Subcutaneous abdominal adipose tissue (tissue), 5 donors: ENCODE measurements at regions not wholly inside any gene's neighbourhood (a gene's known extent, or its start where the extent isn't known, plus 50 kb on each side); places are given as distances from the start of the nearest gene placed in this dataset.
"Not testable (repeated sequence)": the region's sequence is repeated elsewhere in the genome, so short reads cannot be mapped to it uniquely, and the experiment has no call there.

Experiments used
- H3K27ac ChIP-seq: one replicate; pipeline ENCODE4 v1.7.0; 2013; ENCODE audit warnings: low read depth, mild to moderate bottlenecking, inconsistent platforms, low read length, moderate library complexity
- H3K27me3 ChIP-seq, 5 donors: one replicate each; pipeline ENCODE4 v1.7.0; 2013; ENCODE audit warnings: low read length in 5 of 5, inconsistent platforms in 1 of 5; ENCODE audit not compliant: control insufficient read depth in 5 of 5, insufficient read depth in 4 of 5
- H3K36me3 ChIP-seq, 5 donors: one replicate each; pipeline ENCODE4 v1.7.0; 2013; ENCODE audit warnings: low read length in 5 of 5; ENCODE audit not compliant: control insufficient read depth in 5 of 5, insufficient read depth in 5 of 5
- H3K4me1 ChIP-seq, 5 donors: one replicate each; pipeline ENCODE4 v1.7.0; 2013; ENCODE audit warnings: low read length in 5 of 5, mild to moderate bottlenecking in 3 of 5, moderate library complexity in 1 of 5; ENCODE audit not compliant: control insufficient read depth in 5 of 5, insufficient read depth in 5 of 5
- H3K4me3 ChIP-seq, 5 donors: one replicate each; pipeline ENCODE4 v1.7.0; 2013; ENCODE audit warnings: low read length in 5 of 5, low read depth in 1 of 5
- H3K9ac ChIP-seq, 5 donors: one replicate each; pipeline ENCODE4 v1.7.0; 2013; ENCODE audit warnings: low read length in 5 of 5, mild to moderate bottlenecking in 4 of 5, moderate library complexity in 3 of 5
- H3K9me3 ChIP-seq, 5 donors: one replicate each; pipeline ENCODE4 v1.7.0; 2013; ENCODE audit warnings: low read length in 5 of 5; ENCODE audit not compliant: control insufficient read depth in 5 of 5
- donor health status: healthy.
- donor health status: healthy.
- donor health status: healthy.
- donor health status: healthy.
- donor health status: healthy.

DNA sequence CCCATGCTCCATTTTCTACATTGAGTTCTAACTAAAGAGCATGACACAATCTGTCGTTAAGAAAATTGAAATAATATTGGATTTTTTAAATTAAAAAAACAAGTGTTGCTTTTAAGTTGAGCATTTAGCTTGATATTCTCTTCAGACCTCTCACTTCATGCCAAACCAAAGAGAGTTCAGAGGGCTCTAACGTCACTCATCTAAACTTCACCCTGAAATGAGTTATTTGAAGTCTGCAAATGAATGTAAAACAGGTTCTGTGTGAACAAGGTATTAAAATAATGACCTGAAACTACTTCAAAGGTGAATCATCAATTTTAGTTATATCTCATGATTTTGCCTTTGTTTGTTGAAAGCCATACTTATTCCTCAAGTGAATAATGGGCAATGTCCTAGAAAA lies 61.8 kb downstream of the MRPL57 start:
- Histone ChIP-seq H3K27me3 (peaks cover 0 to 12% (median 3%) of the 10 kb centered on the region in 5 donors), H3K4me1 (no peaks in the 10 kb centered on the region), H3K36me3 (no peaks in the 10 kb centered on the region), H3K27ac (no peak overlapping the region), H3K9ac (no peak overlapping the region), H3K9me3 (no peaks in the 10 kb centered on the region), H3K4me3 (no peak overlapping the region)

DNA sequence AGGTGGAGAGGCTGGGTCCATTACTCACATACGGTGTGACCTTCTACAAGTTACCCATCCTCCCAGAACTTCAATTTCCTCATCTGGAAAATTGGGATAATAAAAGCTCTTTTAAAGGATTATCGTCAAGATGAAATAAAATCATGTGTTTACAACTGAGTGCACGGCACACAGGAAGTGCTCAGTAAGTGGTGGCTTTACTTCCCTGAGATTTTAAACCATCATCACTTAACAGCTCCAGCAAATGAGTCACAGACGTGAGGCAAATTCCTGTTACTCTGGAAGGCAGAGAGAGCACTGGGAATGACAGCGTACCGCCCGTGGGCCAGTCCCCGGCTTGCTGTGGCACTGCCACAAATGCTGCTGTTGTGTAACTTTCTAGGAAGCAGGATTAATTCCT lies 64.1 kb downstream of the MRPL57 start:
- Histone ChIP-seq H3K4me1 (no peaks in the 10 kb centered on the region), H3K9ac (no peak overlapping the region), H3K4me3 (no peak overlapping the region), H3K36me3 (no peaks in the 10 kb centered on the region), H3K9me3 (no peaks in the 10 kb centered on the region), H3K27me3 (peaks cover 0 to 9% (median 4%) of the 10 kb centered on the region in 5 donors), H3K27ac (no peak overlapping the region)

DNA sequence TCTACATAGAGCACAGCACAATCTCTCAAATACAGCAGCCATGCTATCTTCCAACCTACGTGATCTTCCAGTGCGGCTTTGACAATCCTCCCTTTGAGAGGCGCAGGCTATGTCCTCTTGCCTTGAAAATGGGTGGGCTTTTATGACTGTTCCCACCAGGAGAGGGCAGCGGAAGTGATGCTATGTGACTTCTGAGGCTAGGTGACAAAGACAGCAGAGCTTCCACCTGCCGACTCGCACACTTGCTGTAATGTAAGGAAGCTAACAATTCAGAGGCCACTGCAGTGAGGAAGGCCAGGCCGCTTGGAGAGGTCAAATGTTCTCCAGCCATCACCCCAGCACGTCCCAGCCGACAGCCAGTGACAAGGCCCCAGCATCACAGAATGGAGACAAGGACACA lies 65.8 kb downstream of the MRPL57 start:
- H3K9me3 ChIP-seq: no peaks in the 10 kb centered on the region
- peaks cover 0 to 9% (median 5%) of the 10 kb centered on the region in 5 donors for H3K27me3 ChIP-seq
- no peaks in the 10 kb centered on the region for H3K36me3 ChIP-seq
- H3K9ac ChIP-seq: no peak overlapping the region
- no peak overlapping the region for H3K27ac ChIP-seq
- H3K4me1 ChIP-seq: no peaks in the 10 kb centered on the region
- no peak overlapping the region for H3K4me3 ChIP-seq

GRCh38 chr13:21243045-21243897 lies 66.8 kb downstream of the MRPL57 start:
- no peaks in the 10 kb centered on the region for H3K9me3 ChIP-seq
- H3K4me3 ChIP-seq: no peak overlapping the region
- no peak overlapping the region for H3K9ac ChIP-seq
- no peak overlapping the region for H3K27ac ChIP-seq
- H3K27me3 ChIP-seq: peaks cover 0 to 9% (median 7%) of the 10 kb centered on the region in 5 donors
- no peaks in the 10 kb centered on the region for H3K36me3 ChIP-seq
- H3K4me1 ChIP-seq: no peaks in the 10 kb centered on the region

GRCh38 chr13:21243898-21244184 lies 67.4 kb downstream of the MRPL57 start:
- H3K4me3 ChIP-seq, H3K9ac ChIP-seq, H3K27me3 ChIP-seq, H3K4me1 ChIP-seq, H3K36me3 ChIP-seq, H3K9me3 ChIP-seq, H3K27ac ChIP-seq: not testable (repeated sequence)

DNA sequence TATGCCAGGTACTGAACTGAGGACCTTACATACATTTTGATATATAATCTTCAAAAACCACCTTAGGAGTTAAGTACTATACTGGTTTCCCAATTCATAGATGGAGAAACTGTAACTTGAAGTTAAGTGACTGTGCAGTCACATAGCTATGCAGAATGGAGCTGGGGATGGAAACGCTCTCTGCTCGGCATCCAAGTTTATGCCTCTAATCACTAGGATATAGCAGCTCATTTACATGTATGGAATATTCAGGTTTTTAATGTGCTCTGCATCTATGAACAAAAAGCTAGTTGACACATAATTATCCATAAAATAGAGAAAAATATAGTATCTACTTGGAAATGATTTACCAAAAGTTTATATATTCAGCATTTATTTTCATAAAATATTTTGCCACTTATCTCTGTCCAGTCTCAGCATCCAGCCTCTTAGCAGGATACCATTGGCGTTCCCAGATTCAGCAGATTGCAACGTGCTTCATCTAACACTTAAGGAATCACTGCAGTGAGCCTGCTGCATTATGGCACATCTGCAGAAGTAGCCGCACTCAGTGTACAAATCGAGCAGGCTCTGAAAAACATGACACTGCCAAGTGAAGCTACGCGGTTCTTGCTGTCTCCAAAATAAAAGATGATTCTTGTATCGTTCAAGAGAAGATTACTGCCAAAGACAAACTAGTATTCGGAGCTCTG lies 70.4 kb downstream of the MRPL57 start:
- Histone ChIP-seq H3K36me3 (no peaks in the 10 kb centered on the region), H3K27me3 (peaks cover 0 to 9% (median 7%) of the 10 kb centered on the region in 5 donors), H3K4me1 (no peaks in the 10 kb centered on the region), H3K9ac (no peak overlapping the region), H3K27ac (no peak overlapping the region), H3K4me3 (no peak overlapping the region), H3K9me3 (no peaks in the 10 kb centered on the region)

- Histone ChIP-seq H3K9me3 (no peaks in the 10 kb centered on the region), H3K4me1 (no peaks in the 10 kb centered on the region), H3K9ac (no peak overlapping the region), H3K27ac (no peak overlapping the region), H3K36me3 (no peaks in the 10 kb centered on the region), H3K27me3 (peaks cover 0 to 3% (median 0%) of the 10 kb centered on the region in 5 donors), H3K4me3 (no peak overlapping the region)
These were observed 79.9 kb downstream of the MRPL57 start for GRCh38 chr13:21256351-21256761.

DNA sequence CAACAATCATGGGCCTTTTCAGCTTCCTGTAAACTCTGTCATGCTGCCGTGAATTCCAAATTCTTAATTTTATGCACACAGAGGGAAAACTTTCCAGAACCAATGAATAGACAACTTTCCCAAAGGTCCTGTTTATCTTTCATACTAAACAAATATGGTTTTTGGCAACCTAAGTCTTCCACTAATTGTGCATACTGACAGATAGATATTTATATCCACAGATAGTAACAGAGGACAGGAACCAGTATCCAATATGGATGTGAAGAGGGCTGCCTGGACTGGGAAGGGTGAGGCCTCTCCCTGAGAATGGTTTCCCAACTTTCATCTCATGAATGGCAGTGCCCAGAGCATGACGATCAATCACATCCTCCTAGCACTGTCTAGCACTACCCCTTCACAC lies 80.4 kb downstream of the MRPL57 start:
- H3K27me3 ChIP-seq: peaks cover 0 to 3% (median 0%) of the 10 kb centered on the region in 5 donors
- H3K9me3 ChIP-seq: no peaks in the 10 kb centered on the region
- no peak overlapping the region for H3K4me3 ChIP-seq
- no peaks in the 10 kb centered on the region for H3K36me3 ChIP-seq
- no peaks in the 10 kb centered on the region for H3K4me1 ChIP-seq
- no peak overlapping the region for H3K9ac ChIP-seq
- H3K27ac ChIP-seq: no peak overlapping the region

- H3K9me3 ChIP-seq: no peaks in the 10 kb centered on the region
- no peak overlapping the region for H3K27ac ChIP-seq
- no peaks in the 10 kb centered on the region for H3K4me1 ChIP-seq
- no peak overlapping the region for H3K9ac ChIP-seq
- no peaks in the 10 kb centered on the region for H3K36me3 ChIP-seq
- H3K4me3 ChIP-seq: no peak overlapping the region
- peaks cover 0 to 3% (median 0%) of the 10 kb centered on the region in 5 donors for H3K27me3 ChIP-seq
These were observed 83.4 kb downstream of the MRPL57 start for GRCh38 chr13:21259571-21260455.
